MM.1S (cell line): ENCODE measurements at regions not wholly inside any gene's neighbourhood (a gene's known extent, or its start where the extent isn't known, plus 50 kb on each side); places are given as distances from the start of the nearest gene placed in this dataset.

ENCODE experiments used
- DNase-seq: peaks from one replicate; pipeline ENCODE4 v3.0.0-alpha.2; 2015
- H2AFZ ChIP-seq: fragments of 300-600 bp; sonication (generic); 2 replicates; pipeline ENCODE4 v1.6.0; 2016; ENCODE audit warnings: antibody characterized with exemption, low read length
- H3F3A ChIP-seq: fragments of 300-600 bp; sonication (generic); 2 replicates; pipeline ENCODE4 v1.6.1; 2016; ENCODE audit warnings: mild to moderate bottlenecking, antibody characterized with exemption, low read length, moderate library complexity, mixed read lengths; ENCODE audit not compliant: insufficient read depth
- H3K27ac ChIP-seq: fragments of 300-600 bp; sonication (generic); 2 replicates; pipeline ENCODE4 v1.5.1; 2016; ENCODE audit warnings: mild to moderate bottlenecking, low read length
- H3K27me3 ChIP-seq: fragments of 300-600 bp; sonication (generic); replicated peaks from 2 replicates; pipeline ENCODE4 v1.6.0; 2016; ENCODE audit warnings: low read length; ENCODE audit not compliant: insufficient read depth
- H3K36me3 ChIP-seq: fragments of 300-600 bp; sonication (generic); replicated peaks from 2 replicates; pipeline ENCODE4 v1.6.1; 2016; ENCODE audit warnings: mild to moderate bottlenecking, low read length, mixed read lengths; ENCODE audit not compliant: insufficient read depth
- H3K4me1 ChIP-seq: fragments of 300-600 bp; sonication (generic); 2 replicates; pipeline ENCODE4 v1.6.1; 2016; ENCODE audit warnings: low read length, mixed read lengths
- H3K4me2 ChIP-seq: fragments of 300-600 bp; sonication (generic); 2 replicates; pipeline ENCODE4 v1.6.0; 2016; ENCODE audit warnings: low read depth, low read length
- H3K4me3 ChIP-seq: fragments of 300-600 bp; sonication (generic); 2 replicates; pipeline ENCODE4 v1.5.1; 2016; ENCODE audit warnings: low read length, mixed read lengths
- H3K79me2 ChIP-seq: fragments of 300-600 bp; sonication (generic); 2 replicates; pipeline ENCODE4 v1.6.1; 2016; ENCODE audit warnings: mixed run types, low read length, mixed read lengths
- H3K9ac ChIP-seq: fragments of 300-600 bp; sonication (generic); 2 replicates; pipeline ENCODE4 v1.6.1; 2016; ENCODE audit warnings: low read length, mixed read lengths
- H3K9me2 ChIP-seq: fragments of 300-600 bp; sonication (generic); replicated peaks from 2 replicates; pipeline ENCODE4 v1.6.1; 2016; ENCODE audit warnings: mild to moderate bottlenecking, low read length, mixed read lengths; ENCODE audit not compliant: insufficient read depth
- H3K9me3 ChIP-seq: fragments of 300-600 bp; sonication (generic); replicated peaks from 2 replicates; pipeline ENCODE4 v1.6.1; 2016; ENCODE audit warnings: mild to moderate bottlenecking, low read length, mixed read lengths; ENCODE audit not compliant: insufficient read depth
- H4K20me1 ChIP-seq: fragments of 300-600 bp; sonication (generic); 2 replicates; pipeline ENCODE4 v1.6.1; 2016; ENCODE audit warnings: mild to moderate bottlenecking, low read length, moderate library complexity, mixed read lengths; ENCODE audit not compliant: insufficient read depth
- EZH2 ChIP-seq: fragments of 300-600 bp; sonication (generic); optimal IDR thresholded peaks from 2 replicates; pipeline ENCODE3; 2017; ENCODE audit warnings: low read depth, mild to moderate bottlenecking, antibody characterized with exemption, low read length, mixed read lengths
- EZH2phosphoT487 ChIP-seq: fragments of 300-600 bp; sonication (generic); IDR thresholded peaks from 2 replicates; pipeline ENCODE4 v1.6.1; 2018; ENCODE audit warnings: antibody characterized with exemption, low read length
- TF ChIP-seq, protein P1 (sequence below): fragments of 300-600 bp; sonication (generic); IDR thresholded peaks from 2 replicates; pipeline ENCODE4 v1.5.1; 2016; ENCODE audit warnings: antibody characterized with exemption, low read length, mixed read lengths

- Histone ChIP-seq H2AFZ (no peak overlapping the region), H4K20me1 (no peaks in the 10 kb centered on the region), H3K27me3 (no peaks in the 10 kb centered on the region), H3K4me1 (no peaks in the 10 kb centered on the region), H3K4me3 (no peak overlapping the region), H3K36me3 (no peaks in the 10 kb centered on the region), H3K27ac (no peak overlapping the region), H3K79me2 (no peaks in the 10 kb centered on the region), H3K9me3 (no peaks in the 10 kb centered on the region), H3K9me2 (no peaks in the 10 kb centered on the region), H3K9ac (no peak overlapping the region), H3K4me2 (no peak overlapping the region), H3F3A (no peaks in the 10 kb centered on the region)
- no peak for DNase-seq
- TF ChIP-seq, protein P1, sequence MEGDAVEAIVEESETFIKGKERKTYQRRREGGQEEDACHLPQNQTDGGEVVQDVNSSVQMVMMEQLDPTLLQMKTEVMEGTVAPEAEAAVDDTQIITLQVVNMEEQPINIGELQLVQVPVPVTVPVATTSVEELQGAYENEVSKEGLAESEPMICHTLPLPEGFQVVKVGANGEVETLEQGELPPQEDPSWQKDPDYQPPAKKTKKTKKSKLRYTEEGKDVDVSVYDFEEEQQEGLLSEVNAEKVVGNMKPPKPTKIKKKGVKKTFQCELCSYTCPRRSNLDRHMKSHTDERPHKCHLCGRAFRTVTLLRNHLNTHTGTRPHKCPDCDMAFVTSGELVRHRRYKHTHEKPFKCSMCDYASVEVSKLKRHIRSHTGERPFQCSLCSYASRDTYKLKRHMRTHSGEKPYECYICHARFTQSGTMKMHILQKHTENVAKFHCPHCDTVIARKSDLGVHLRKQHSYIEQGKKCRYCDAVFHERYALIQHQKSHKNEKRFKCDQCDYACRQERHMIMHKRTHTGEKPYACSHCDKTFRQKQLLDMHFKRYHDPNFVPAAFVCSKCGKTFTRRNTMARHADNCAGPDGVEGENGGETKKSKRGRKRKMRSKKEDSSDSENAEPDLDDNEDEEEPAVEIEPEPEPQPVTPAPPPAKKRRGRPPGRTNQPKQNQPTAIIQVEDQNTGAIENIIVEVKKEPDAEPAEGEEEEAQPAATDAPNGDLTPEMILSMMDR, result no peak
- TF ChIP-seq EZH2, result no peak
- TF ChIP-seq EZH2phosphoT487, result no peak
Measured at GRCh38 chr4:60657041-60657440, 543.1 kb upstream of the ADGRL3 start.

DNA sequence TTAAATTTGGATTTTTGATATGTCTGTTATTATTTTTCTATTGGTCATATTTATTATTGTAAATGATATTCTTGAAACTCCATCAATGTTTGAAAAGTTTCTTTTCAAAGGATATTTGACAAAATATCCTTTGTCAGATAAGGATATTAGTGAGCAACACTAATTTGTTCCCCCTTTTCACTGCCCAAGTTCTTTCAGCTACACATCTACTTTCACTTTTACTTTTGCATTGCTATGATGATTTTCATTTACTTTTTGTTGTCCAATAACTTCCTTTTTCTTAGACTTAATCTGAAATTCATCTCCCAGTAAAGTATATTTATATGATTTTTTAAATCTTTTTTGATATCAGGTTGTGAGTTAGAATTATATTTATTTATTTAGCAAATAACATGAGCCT is 542.3 kb upstream of the ADGRL3 start:
- Histone ChIP-seq H3K27ac (no peak overlapping the region), H3K9me3 (no peaks in the 10 kb centered on the region), H3K79me2 (no peaks in the 10 kb centered on the region), H3K4me1 (no peaks in the 10 kb centered on the region), H4K20me1 (no peaks in the 10 kb centered on the region), H3K9me2 (no peaks in the 10 kb centered on the region), H3K36me3 (no peaks in the 10 kb centered on the region), H3K9ac (no peak overlapping the region), H3K27me3 (no peaks in the 10 kb centered on the region), H3K4me2 (peak overlapping the region; percentile 35), H3K4me3 (no peak overlapping the region), H3F3A (no peaks in the 10 kb centered on the region), H2AFZ (0 out of 2 replicates have a peak overlapping the region, but pooled peaks have one; percentile 9)
- TF ChIP-seq, protein P1, result no peak
- no peak for TF ChIP-seq EZH2phosphoT487
- no peak for TF ChIP-seq EZH2
- peak; percentile 25 for DNase-seq

DNA sequence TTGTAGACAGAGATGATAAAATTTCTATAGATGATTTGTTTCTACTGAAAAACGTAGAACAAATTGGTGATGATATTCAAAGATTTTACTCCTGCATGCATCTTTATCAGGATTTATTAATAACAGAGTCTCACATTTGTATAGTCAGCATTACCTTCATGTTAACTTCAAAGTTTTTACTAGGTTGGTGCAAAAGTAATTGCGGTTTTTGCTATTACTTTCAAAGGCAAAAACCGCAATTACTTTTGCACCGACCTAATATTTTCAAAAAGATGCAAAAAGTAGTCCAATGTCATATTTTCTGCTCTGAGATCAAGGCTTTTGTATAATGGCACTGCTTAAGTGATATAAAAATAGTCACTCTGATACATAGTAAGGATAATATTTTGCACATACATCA is 536.4 kb upstream of the ADGRL3 start:
- H3F3A ChIP-seq, result no peaks in the 10 kb centered on the region
- no peak overlapping the region for H3K4me2 ChIP-seq
- no peaks in the 10 kb centered on the region for H3K36me3 ChIP-seq
- no peak overlapping the region for H3K9ac ChIP-seq
- H3K4me1 ChIP-seq, result no peaks in the 10 kb centered on the region
- no peaks in the 10 kb centered on the region for H3K9me3 ChIP-seq
- no peak overlapping the region for H3K4me3 ChIP-seq
- H4K20me1 ChIP-seq, result no peaks in the 10 kb centered on the region
- DNase-seq, result no peak
- no peaks in the 10 kb centered on the region for H3K9me2 ChIP-seq
- no peaks in the 10 kb centered on the region for H3K27me3 ChIP-seq
- H3K79me2 ChIP-seq, result no peaks in the 10 kb centered on the region
- TF ChIP-seq, protein P1, result no peak
- TF ChIP-seq EZH2 (no peak), EZH2phosphoT487 (no peak)
- no peak overlapping the region for H3K27ac ChIP-seq
- no peak overlapping the region for H2AFZ ChIP-seq
